ENCODE measurements at regions not wholly inside any gene's neighbourhood (a gene's known extent, or its start where the extent isn't known, plus 50 kb on each side); places are given as distances from the start of the nearest gene placed in this dataset.

DNA sequence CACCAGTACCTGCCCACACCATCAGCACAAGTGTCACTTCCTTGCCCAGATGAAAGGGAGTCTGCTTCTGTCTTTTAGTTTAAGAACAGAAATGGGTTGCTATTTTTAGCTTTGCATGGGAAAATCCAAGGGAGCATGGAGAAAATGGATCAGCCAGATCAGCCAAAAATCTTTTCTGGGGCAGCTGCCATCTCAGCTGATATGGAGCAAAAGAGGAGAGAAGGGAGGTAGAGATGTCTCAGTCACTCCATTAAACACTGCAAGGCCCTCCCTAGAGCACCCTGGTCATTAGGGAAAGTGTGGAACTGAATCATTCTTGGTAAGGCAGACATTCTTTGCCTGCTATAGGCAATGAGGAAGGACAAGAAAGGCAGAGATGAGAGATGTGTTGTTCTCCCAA lies 79.9 kb downstream of the CTAGE1 start:
- BruUV-seq (replicated peaks), result no TSS peak
- Histone ChIP-seq H3K36me3 (ENCODE audit: control insufficient read depth, insufficient read depth, low read length) (no peaks in the 10 kb centered on the region), H3K4me3 (ENCODE audit: low read depth, low read length) (no peak overlapping the region), H3K4me1 (no peaks in the 10 kb centered on the region), H3K27me3 (replicated peaks; ENCODE audit: control insufficient read depth, insufficient read depth, low read length) (no peaks in the 10 kb centered on the region), H3K9me3 (no peaks in the 10 kb centered on the region)
- ChIA-PET CTCF (no interaction called here), POLR2A (no interaction called here)
- Mint-ChIP-seq H3K9me3 (ENCODE audit: unreplicated experiment) (no peaks in the 10 kb centered on the region), H3K27me3 (ENCODE audit: insufficient read depth, unreplicated experiment) (no peaks in the 10 kb centered on the region), H3K4me3 (ENCODE audit: unreplicated experiment) (no peak overlapping the region), H3K4me1 (ENCODE audit: low read depth, unreplicated experiment) (no peaks in the 10 kb centered on the region), H3K36me3 (ENCODE audit: insufficient read depth, unreplicated experiment) (no peaks in the 10 kb centered on the region), H3K27ac (ENCODE audit: unreplicated experiment) (no peak overlapping the region)
- TF ChIP-seq, protein P1, sequence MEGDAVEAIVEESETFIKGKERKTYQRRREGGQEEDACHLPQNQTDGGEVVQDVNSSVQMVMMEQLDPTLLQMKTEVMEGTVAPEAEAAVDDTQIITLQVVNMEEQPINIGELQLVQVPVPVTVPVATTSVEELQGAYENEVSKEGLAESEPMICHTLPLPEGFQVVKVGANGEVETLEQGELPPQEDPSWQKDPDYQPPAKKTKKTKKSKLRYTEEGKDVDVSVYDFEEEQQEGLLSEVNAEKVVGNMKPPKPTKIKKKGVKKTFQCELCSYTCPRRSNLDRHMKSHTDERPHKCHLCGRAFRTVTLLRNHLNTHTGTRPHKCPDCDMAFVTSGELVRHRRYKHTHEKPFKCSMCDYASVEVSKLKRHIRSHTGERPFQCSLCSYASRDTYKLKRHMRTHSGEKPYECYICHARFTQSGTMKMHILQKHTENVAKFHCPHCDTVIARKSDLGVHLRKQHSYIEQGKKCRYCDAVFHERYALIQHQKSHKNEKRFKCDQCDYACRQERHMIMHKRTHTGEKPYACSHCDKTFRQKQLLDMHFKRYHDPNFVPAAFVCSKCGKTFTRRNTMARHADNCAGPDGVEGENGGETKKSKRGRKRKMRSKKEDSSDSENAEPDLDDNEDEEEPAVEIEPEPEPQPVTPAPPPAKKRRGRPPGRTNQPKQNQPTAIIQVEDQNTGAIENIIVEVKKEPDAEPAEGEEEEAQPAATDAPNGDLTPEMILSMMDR (IDR thresholded peaks at IDR 0.05; ENCODE audit: insufficient read depth in 1 of 2, low read depth in 1 of 2, low read length in 1 of 2, severe bottlenecking in 1 of 2, unreplicated experiment in 1 of 2), result no peak
- DNase-seq, result no peak
- intact Hi-C loops (cut with micrococcal nuclease; ENCODE audit: unreplicated experiment), result no loop called here

DNA sequence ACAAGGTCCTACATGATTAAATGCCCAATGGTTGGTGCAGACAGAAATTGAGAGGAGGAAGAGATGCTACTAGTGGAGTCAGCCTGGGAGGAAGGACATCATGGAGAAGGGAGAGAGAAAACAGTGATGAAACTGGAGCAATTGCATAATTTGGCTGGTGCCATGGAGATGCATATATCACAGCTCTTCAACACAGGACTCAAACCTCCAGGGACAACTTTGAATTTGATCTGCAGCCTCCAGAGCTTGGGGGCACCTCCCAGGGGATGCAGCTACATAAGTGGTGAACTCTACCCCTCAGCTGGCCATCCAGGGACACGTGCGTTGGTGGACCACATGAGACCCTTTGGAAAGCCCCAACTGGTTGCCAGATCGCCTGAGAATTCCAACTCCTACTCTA lies 80.4 kb downstream of the CTAGE1 start:
- POLR2A ChIA-PET, result no interaction called here
- H3K27me3 ChIP-seq (replicated peaks; ENCODE audit: control insufficient read depth, insufficient read depth, low read length), result no peaks in the 10 kb centered on the region

DNA sequence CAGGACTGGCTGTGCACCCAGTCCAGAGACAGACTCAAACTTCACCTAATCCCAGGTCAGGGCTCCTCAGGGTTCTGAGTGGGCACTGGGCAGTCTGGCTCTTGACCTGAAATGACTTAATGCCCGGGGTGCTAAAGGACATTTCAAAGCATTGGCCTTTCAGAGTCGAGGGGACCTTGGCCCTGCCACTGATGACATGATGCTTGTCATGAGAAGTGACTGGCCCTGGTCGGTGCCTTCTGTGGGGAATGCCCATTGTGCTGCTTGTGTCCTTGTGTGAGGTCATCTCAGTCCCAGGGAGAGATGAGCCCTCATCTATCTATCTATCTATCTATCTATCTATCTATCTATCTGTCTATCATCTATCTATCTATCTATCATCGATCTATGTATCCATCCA lies 81.3 kb downstream of the CTAGE1 start:
- Histone ChIP-seq H3K36me3 (ENCODE audit: control insufficient read depth, insufficient read depth, low read length) (no peaks in the 10 kb centered on the region), H3K9me3 (no peaks in the 10 kb centered on the region), H3K4me1 (no peaks in the 10 kb centered on the region), H3K27me3 (replicated peaks; ENCODE audit: control insufficient read depth, insufficient read depth, low read length) (no peaks in the 10 kb centered on the region), H3K4me3 (ENCODE audit: low read depth, low read length) (no peak overlapping the region)
- no TSS peak for BruUV-seq (replicated peaks)
- Mint-ChIP-seq H3K27ac (ENCODE audit: unreplicated experiment) (no peak overlapping the region), H3K4me3 (ENCODE audit: unreplicated experiment) (no peak overlapping the region), H3K9me3 (ENCODE audit: unreplicated experiment) (no peaks in the 10 kb centered on the region), H3K27me3 (ENCODE audit: insufficient read depth, unreplicated experiment) (no peaks in the 10 kb centered on the region), H3K36me3 (ENCODE audit: insufficient read depth, unreplicated experiment) (no peaks in the 10 kb centered on the region), H3K4me1 (ENCODE audit: low read depth, unreplicated experiment) (no peaks in the 10 kb centered on the region)
- CTCF ChIA-PET, result interaction anchor here (0.6 to 0.9 kb wide), 2 partner anchors 9 to 11 kb away, joined by 3 read pairs; no protein-coding TSS in a partner anchor
- intact Hi-C loops (cut with micrococcal nuclease; ENCODE audit: unreplicated experiment), result no loop called here
- no peak for DNase-seq
- POLR2A ChIA-PET, result no interaction called here
- TF ChIP-seq, protein P1 (IDR thresholded peaks at IDR 0.05; ENCODE audit: insufficient read depth in 1 of 2, low read depth in 1 of 2, low read length in 1 of 2, severe bottlenecking in 1 of 2, unreplicated experiment in 1 of 2), result no peak

More for the DNA sequence above, 80.4 kb downstream of the CTAGE1 start:
- no peaks in the 10 kb centered on the region for H3K9me3 Mint-ChIP-seq (ENCODE audit: unreplicated experiment)
- CTCF ChIA-PET, result interaction anchor here (0.6 kb wide), 1 partner anchor 10 kb away, joined by 3 read pairs; no protein-coding TSS in a partner anchor
- intact Hi-C loops (cut with micrococcal nuclease; ENCODE audit: unreplicated experiment), result no loop called here
- no peaks in the 10 kb centered on the region for H3K4me1 Mint-ChIP-seq (ENCODE audit: low read depth, unreplicated experiment)
- no peak overlapping the region for H3K4me3 Mint-ChIP-seq (ENCODE audit: unreplicated experiment)
- no peaks in the 10 kb centered on the region for H3K4me1 ChIP-seq
- H3K36me3 Mint-ChIP-seq (ENCODE audit: insufficient read depth, unreplicated experiment), result no peaks in the 10 kb centered on the region
- H3K27me3 Mint-ChIP-seq (ENCODE audit: insufficient read depth, unreplicated experiment), result no peaks in the 10 kb centered on the region
- no TSS peak for BruUV-seq (replicated peaks)
- TF ChIP-seq, protein P1 (IDR thresholded peaks at IDR 0.05; ENCODE audit: insufficient read depth in 1 of 2, low read depth in 1 of 2, low read length in 1 of 2, severe bottlenecking in 1 of 2, unreplicated experiment in 1 of 2), result no peak
- H3K36me3 ChIP-seq (ENCODE audit: control insufficient read depth, insufficient read depth, low read length), result no peaks in the 10 kb centered on the region
- no peak overlapping the region for H3K27ac Mint-ChIP-seq (ENCODE audit: unreplicated experiment)
- H3K4me3 ChIP-seq (ENCODE audit: low read depth, low read length), result no peak overlapping the region
- no peaks in the 10 kb centered on the region for H3K9me3 ChIP-seq
- DNase-seq, result no peak

All from Caco-2 (cell line).